H1 (cell line): ENCODE measurements at regions not wholly inside any gene's neighbourhood (a gene's known extent, or its start where the extent isn't known, plus 50 kb on each side); places are given as distances from the start of the nearest gene placed in this dataset.

Experiments used
- CTCF ChIA-PET: fragments of 300-600 bp; sonication (Branson Sonifier 250); formaldehyde crosslinking; loops from one replicate; lab custom pipeline; 2021; ENCODE audit not compliant: partially characterized antibody; lab: Charles Lee
- POLR2A ChIA-PET: fragments of 300-600 bp; sonication (Branson Sonifier 250); formaldehyde crosslinking; loops from one replicate; lab custom pipeline; 2021; ENCODE audit warnings: inconsistent platforms; ENCODE audit not compliant: partially characterized antibody; lab: Charles Lee
- DNase-seq, 2 experiments: peaks; one replicate each; pipeline versions ENCODE4 v3.0.0 to v3.0.0-alpha.2; 2010 to 2022; ENCODE audit warnings: low spot score in 2 of 2, low read depth in 1 of 2, mixed read lengths in 1 of 2
- FAIRE-seq: peaks from 2 replicates; lab custom pipeline; 2011; peaks lifted over from hg19 to GRCh38; lab: Jason Lieb, UNC
- H2AFZ ChIP-seq: 2 replicates; pipeline ENCODE4 v1.8.1; 2012; ENCODE audit warnings: low read length, inconsistent platforms
- H2AK5ac ChIP-seq: 2 replicates; pipeline ENCODE4 v1.6.1; 2013; ENCODE audit warnings: low read depth, low read length
- H2BK120ac ChIP-seq: replicated peaks from 2 replicates; pipeline ENCODE3; 2013; ENCODE audit warnings: low read depth, low read length, inconsistent platforms
- H2BK12ac ChIP-seq: 2 replicates; pipeline ENCODE4 v1.6.1; 2013; ENCODE audit warnings: low read depth, low read length
- H2BK15ac ChIP-seq: 2 replicates; pipeline ENCODE4 v1.6.1; 2013; ENCODE audit warnings: low read length
- H2BK20ac ChIP-seq: 2 replicates; pipeline ENCODE4 v1.6.1; 2013; ENCODE audit warnings: low read length
- H2BK5ac ChIP-seq: 2 replicates; pipeline ENCODE4 v1.6.1; 2013; ENCODE audit warnings: low read depth, low read length
- H3K14ac ChIP-seq: 2 replicates; pipeline ENCODE4 v1.6.1; 2013; ENCODE audit warnings: inconsistent platforms; ENCODE audit not compliant: insufficient read length
- H3K18ac ChIP-seq: 2 replicates; pipeline ENCODE4 v1.6.1; 2013; ENCODE audit warnings: low read length; ENCODE audit errors: extremely low read depth
- H3K23ac ChIP-seq: 2 replicates; pipeline ENCODE4 v1.6.1; 2013; ENCODE audit warnings: inconsistent platforms; ENCODE audit not compliant: insufficient read length
- H3K23me2 ChIP-seq: 2 replicates; pipeline ENCODE4 v1.6.1; 2013; ENCODE audit warnings: low read depth, low read length
- H3K27ac ChIP-seq: 2 replicates; pipeline ENCODE4 v1.6.1; 2011; ENCODE audit warnings: low read depth, low read length, inconsistent platforms
- H3K27me3 ChIP-seq, 4 experiments: replicated peaks in 1 of 4; 1 replicate in 1 of 4; 2 replicates in 3 of 4; pipeline versions ENCODE4 v1.6.1 to v1.8.1; 2011 to 2013; ENCODE audit warnings: low read length in 3 of 4, mild to moderate bottlenecking in 3 of 4, inconsistent platforms in 2 of 4, mixed read lengths in 2 of 4, moderate library complexity in 1 of 4; ENCODE audit not compliant: control insufficient read depth in 3 of 4, insufficient read depth in 3 of 4; ENCODE audit errors: extremely low read depth in 1 of 4
- H3K36me3 ChIP-seq, 4 experiments: 2 replicates each; pipeline versions ENCODE4 v1.6.1 to v1.8.1; 2011 to 2013; ENCODE audit warnings: mild to moderate bottlenecking in 4 of 4, low read length in 3 of 4, moderate library complexity in 2 of 4, control low read depth in 1 of 4, inconsistent platforms in 1 of 4; ENCODE audit not compliant: insufficient read depth in 4 of 4, control insufficient read depth in 2 of 4
- H3K4ac ChIP-seq: replicated peaks from 2 replicates; pipeline ENCODE3; 2013; ENCODE audit warnings: low read length, low read depth, mixed read lengths, inconsistent platforms; ENCODE audit not compliant: insufficient read length
- H3K4me1 ChIP-seq, 4 experiments: replicated peaks in 1 of 4; 1 replicate in 1 of 4; 2 replicates in 3 of 4; pipeline versions ENCODE4 v1.6.1 to v1.8.1; 2011 to 2013; ENCODE audit warnings: low read length in 3 of 4, inconsistent platforms in 2 of 4, mixed read lengths in 1 of 4; ENCODE audit not compliant: insufficient read depth in 4 of 4, control insufficient read depth in 3 of 4
- H3K4me2 ChIP-seq, 2 experiments: 2 replicates each; pipeline versions ENCODE4 v1.6.1 to v1.8.1; 2011 to 2013; ENCODE audit warnings: low read depth in 2 of 2, low read length in 2 of 2, control low read depth in 1 of 2, inconsistent platforms in 1 of 2, mild to moderate bottlenecking in 1 of 2; ENCODE audit not compliant: insufficient read depth in 1 of 2
- H3K4me3 ChIP-seq, 4 experiments: fragments of 200-600, 300-600 bp in 1 of 4; sonication (generic), shearing (Covaris generic), sonication (Bioruptor Twin) in 1 of 4; 2 replicates each; pipeline versions ENCODE4 v1.5.1 to v1.8.1; 2011 to 2016; ENCODE audit warnings: low read length in 4 of 4, low read depth in 3 of 4, control low read depth in 2 of 4, inconsistent platforms in 2 of 4, mild to moderate bottlenecking in 2 of 4, mixed read lengths in 1 of 4, moderate library complexity in 1 of 4; ENCODE audit not compliant: insufficient read depth in 2 of 4; ENCODE audit errors: extremely low read depth in 1 of 4
- H3K56ac ChIP-seq: replicated peaks from 2 replicates; pipeline ENCODE3; 2013; ENCODE audit warnings: low read depth, mild to moderate bottlenecking, mixed read lengths, low read length, inconsistent platforms; ENCODE audit not compliant: insufficient read length
- H3K79me1 ChIP-seq: 2 replicates; pipeline ENCODE4 v1.6.1; 2013; ENCODE audit warnings: low read depth, low read length, control low read depth
- H3K79me2 ChIP-seq, 2 experiments: 2 replicates each; pipeline versions ENCODE4 v1.6.1 to v1.8.1; 2012 to 2013; ENCODE audit warnings: low read length in 2 of 2, mild to moderate bottlenecking in 2 of 2, inconsistent platforms in 1 of 2; ENCODE audit not compliant: insufficient read depth in 2 of 2, control insufficient read depth in 1 of 2
- H3K9ac ChIP-seq, 4 experiments: replicated peaks in 1 of 4; 1 replicate in 1 of 4; 2 replicates in 3 of 4; pipeline versions ENCODE4 v1.6.1 to v1.8.1; 2011 to 2013; ENCODE audit warnings: low read depth in 3 of 4, low read length in 3 of 4, control low read depth in 2 of 4, mild to moderate bottlenecking in 2 of 4, moderate library complexity in 2 of 4, inconsistent platforms in 1 of 4; ENCODE audit errors: extremely low read depth in 1 of 4
- H3K9me3 ChIP-seq, 2 experiments: 2 replicates each; pipeline versions ENCODE4 v1.6.1 to v1.8.1; 2012 to 2013; ENCODE audit warnings: mild to moderate bottlenecking in 2 of 2, moderate library complexity in 2 of 2, control low read depth in 1 of 2, inconsistent platforms in 1 of 2, low read depth in 1 of 2, low read length in 1 of 2, mixed read lengths in 1 of 2; ENCODE audit not compliant: insufficient read depth in 2 of 2
- H4K20me1 ChIP-seq, 2 experiments: replicated peaks in 1 of 2; 2 replicates each; pipeline versions ENCODE3 to v1.8.1; 2011 to 2013; ENCODE audit warnings: inconsistent platforms in 2 of 2, low read length in 2 of 2, mild to moderate bottlenecking in 1 of 2; ENCODE audit not compliant: insufficient read depth in 2 of 2, control insufficient read depth in 1 of 2
- H4K5ac ChIP-seq: 2 replicates; pipeline ENCODE4 v1.6.1; 2013; ENCODE audit warnings: low read length, low read depth, mixed read lengths, inconsistent platforms; ENCODE audit not compliant: insufficient read length
- H4K8ac ChIP-seq: 2 replicates; pipeline ENCODE4 v1.8.0; 2013; ENCODE audit warnings: mild to moderate bottlenecking, moderate library complexity, low read length, inconsistent platforms; ENCODE audit not compliant: insufficient read depth; ENCODE audit errors: extremely low read depth
- H4K91ac ChIP-seq: replicated peaks from 2 replicates; pipeline ENCODE3; 2013; ENCODE audit warnings: low read length, mixed read lengths, inconsistent platforms; ENCODE audit not compliant: insufficient read length
- ATF2 ChIP-seq: IDR thresholded peaks from 2 replicates; pipeline ENCODE4 v1.6.1; 2012; ENCODE audit warnings: low read length, inconsistent platforms
- CBX8 ChIP-seq: fragments of 300-800, 300-1000 bp; sonication (generic); IDR thresholded peaks from 2 replicates; pipeline ENCODE4 v1.7.1; 2016; ENCODE audit warnings: low read depth, low read length, borderline replicate concordance
- CHD2 ChIP-seq: IDR thresholded peaks from 2 replicates; pipeline ENCODE4 v1.6.1; 2012; ENCODE audit warnings: low read length, improper control_type of control experiment
- CREB1 ChIP-seq: IDR thresholded peaks from 2 replicates; pipeline ENCODE4 v1.6.1; 2012; ENCODE audit warnings: inconsistent platforms
- FOSL1 ChIP-seq: IDR thresholded peaks from 2 replicates; pipeline ENCODE4 v1.6.1; 2011; ENCODE audit warnings: mild to moderate bottlenecking, low read depth, low read length, moderate library complexity; ENCODE audit not compliant: insufficient read depth
- KDM5A ChIP-seq: fragments of 200-600 bp; IDR thresholded peaks from 2 replicates; pipeline ENCODE4 v1.7.1; 2012; ENCODE audit warnings: mild to moderate bottlenecking, low read length, inconsistent platforms, mixed read lengths
- MAX ChIP-seq: IDR thresholded peaks from 2 replicates; pipeline ENCODE4 v1.6.1; 2012; ENCODE audit warnings: inconsistent platforms
- RNF2 ChIP-seq: fragments of 200-900, 300-1000 bp; sonication (generic); IDR thresholded peaks from 2 replicates; pipeline ENCODE4 v1.7.1; 2016; ENCODE audit warnings: borderline replicate concordance, low read depth, mild to moderate bottlenecking, antibody characterized with exemption, low read length; ENCODE audit not compliant: poor library complexity, severe bottlenecking; ENCODE audit errors: missing control alignments
- SAP30 ChIP-seq: fragments of 300-600 bp; sonication (generic); IDR thresholded peaks from 2 replicates; pipeline ENCODE4 v1.7.1; 2012; ENCODE audit warnings: low read length, moderate library complexity, mild to moderate bottlenecking, inconsistent platforms; ENCODE audit not compliant: insufficient read depth, insufficient replicate concordance
- SIX5 ChIP-seq: IDR thresholded peaks from 2 replicates; pipeline ENCODE4 v1.6.1; 2011; ENCODE audit warnings: mild to moderate bottlenecking, low read depth, low read length
- SP4 ChIP-seq: IDR thresholded peaks from 2 replicates; pipeline ENCODE4 v1.6.1; 2012; ENCODE audit warnings: low read length, inconsistent platforms
- SUZ12 ChIP-seq: fragments of 200-600 bp; sonication (generic); IDR thresholded peaks from 2 replicates; pipeline ENCODE4 v1.6.1; 2012; ENCODE audit warnings: mild to moderate bottlenecking, inconsistent platforms, low read length, moderate library complexity, mixed read lengths
- TAF1 ChIP-seq: IDR thresholded peaks from 2 replicates; pipeline ENCODE4 v1.6.1; 2011; ENCODE audit warnings: mild to moderate bottlenecking, low read depth, low read length
- WGBS, 2 experiments: shearing (Covaris generic) in 1 of 2; methylation state at CpG; one replicate each; pipeline versions ENCODE4 v1.1.6 to v1.1.7; 2013 to 2015; ENCODE audit warnings: low lambda C conversion rate in 2 of 2, mixed read lengths in 2 of 2, inconsistent platforms in 1 of 2, low coverage in 1 of 2, missing lambda C conversion rate in 1 of 2; ENCODE audit not compliant: insufficient replicate concordance in 2 of 2, insufficient coverage in 1 of 2, insufficient read length in 1 of 2; ENCODE audit errors: extremely low coverage in 1 of 2, missing lambda C conversion rate in 1 of 2; 5-methylcytosine and 5-hydroxymethylcytosine counted together

DNA sequence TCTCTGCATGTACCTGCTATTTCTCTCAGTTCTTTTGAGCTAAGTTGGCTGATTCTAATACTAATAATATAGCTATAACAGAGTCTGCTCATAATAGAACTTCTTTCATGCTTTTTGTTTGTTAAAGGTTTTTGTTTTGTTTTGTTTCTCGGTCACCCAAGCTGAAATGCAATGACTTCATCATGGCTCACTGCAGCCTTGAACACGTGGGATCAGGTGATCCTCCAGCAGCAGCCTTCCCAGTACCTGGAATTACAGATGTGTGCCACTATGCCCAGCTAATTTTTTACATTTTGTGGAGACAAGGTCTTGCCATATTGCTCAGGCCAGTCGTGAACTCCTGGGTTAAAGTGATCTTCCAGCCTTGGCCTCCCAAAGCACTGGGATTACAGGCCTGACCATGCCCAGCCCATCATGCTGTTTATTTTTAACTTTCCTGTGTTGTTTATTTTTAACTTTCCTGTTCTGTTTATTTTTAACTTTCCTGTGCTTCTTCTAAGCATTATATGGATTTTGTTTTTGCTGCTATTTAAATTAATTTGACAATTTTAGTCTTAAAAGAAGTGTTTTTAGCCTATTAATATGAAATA is 763.8 kb upstream of the CDH7 start:
- CTCF ChIA-PET: no interaction called here
- no peak overlapping the region for H2BK5ac ChIP-seq
- DNase-seq (no peak), FAIRE-seq (no peak)
- no peak overlapping the region for H3K4me3 ChIP-seq
- no peak overlapping the region for H3K56ac ChIP-seq
- no peak overlapping the region for H4K5ac ChIP-seq
- no peaks in the 10 kb centered on the region for H3K36me3 ChIP-seq
- peaks cover 0 to 6% of the 10 kb centered on the region in 2 experiments; a peak in 1 of 4 replicates for H3K9me3 ChIP-seq
- H2BK15ac ChIP-seq: no peak overlapping the region
- H3K79me1 ChIP-seq: no peaks in the 10 kb centered on the region
- H3K9ac ChIP-seq: no peak overlapping the region
- no peaks in the 10 kb centered on the region for H3K23me2 ChIP-seq
- H2AFZ ChIP-seq: no peak overlapping the region
- H3K4ac ChIP-seq: no peak overlapping the region
- WGBS, 2 experiments: 90% methylated on average over 3 of the region's 3 CpGs; no CpG with 5 or more reads in 1 of the 2 experiments
- H2BK120ac ChIP-seq: no peak overlapping the region
- H3K4me1 ChIP-seq: no peaks in the 10 kb centered on the region
- no peak overlapping the region for H3K18ac ChIP-seq
- H3K23ac ChIP-seq: no peak overlapping the region
- no peak overlapping the region for H3K27ac ChIP-seq
- H3K14ac ChIP-seq: no peak overlapping the region
- no peak overlapping the region for H4K91ac ChIP-seq
- no peak overlapping the region for H3K4me2 ChIP-seq
- no peak overlapping the region for H2BK12ac ChIP-seq
- H4K20me1 ChIP-seq: no peaks in the 10 kb centered on the region
- no peaks in the 10 kb centered on the region for H3K27me3 ChIP-seq
- POLR2A ChIA-PET: no interaction called here
- H2AK5ac ChIP-seq: no peak overlapping the region
- no peak overlapping the region for H4K8ac ChIP-seq
- H3K79me2 ChIP-seq: no peaks in the 10 kb centered on the region
- H2BK20ac ChIP-seq: no peak overlapping the region
- no peak for TF ChIP-seq SUZ12
- TF ChIP-seq CBX8: no peak
- TF ChIP-seq CREB1: no peak
- no peak for TF ChIP-seq MAX
- TF ChIP-seq KDM5A: no peak
- TF ChIP-seq CHD2: no peak
- no peak for TF ChIP-seq SIX5
- TF ChIP-seq SP4: no peak
- TF ChIP-seq FOSL1: no peak
- no peak for TF ChIP-seq SAP30
- TF ChIP-seq ATF2: no peak
- no peak for TF ChIP-seq RNF2
- no peak for TF ChIP-seq TAF1
